HepG2 (cell line): ENCODE measurements at regions not wholly inside any gene's neighbourhood (a gene's known extent, or its start where the extent isn't known, plus 50 kb on each side); places are given as distances from the start of the nearest gene placed in this dataset.
"Not testable (repeated sequence)": the region's sequence is repeated elsewhere in the genome, so short reads cannot be mapped to it uniquely, and the experiment has no call there.

ENCODE experiments used
- ATAC-seq: fragments of 200-7000 bp; cut with Tn5 transposase; 3 replicates; pipeline ENCODE4 v1.9.1; 2020; ENCODE audit warnings: mild to moderate bottlenecking, moderate library complexity
- BruUV-seq: library from RNA; stranded (reverse); fragments of 400-500 nt; replicated peaks from 2 replicates; lab custom pipeline; 2021; lab: Mats Ljungman, UMichigan
- CTCF ChIA-PET: fragments of 300-600 bp; formaldehyde crosslinking; extraction: SDS; loops from one replicate; lab custom pipeline; 2021; ENCODE audit warnings: low total read pairs, inconsistent platforms, low intra/inter-chr PET ratio; lab: Yijun Ruan, JAX
- POLR2A ChIA-PET: fragments of 350-600 bp; sonication (Branson Sonifier 250); formaldehyde crosslinking; loops from one replicate; lab custom pipeline; 2020; ENCODE audit warnings: antibody characterized with exemption, inconsistent platforms; lab: Yijun Ruan, JAX
- DNase-seq: peaks from one replicate; pipeline ENCODE4 v3.0.0-alpha.2; 2015; ENCODE audit warnings: low spot score
- FAIRE-seq: peaks from 3 replicates; lab custom pipeline; 2011; peaks lifted over from hg19 to GRCh38; lab: Jason Lieb, UNC
- H2AFZ ChIP-seq: one replicate; pipeline ENCODE4 v1.6.1; 2011; ENCODE audit warnings: low read length, inconsistent platforms
- H3K27ac ChIP-seq: fragments of 300-600 bp; 3 replicates; pipeline ENCODE4 v1.8.0; 2011; ENCODE audit warnings: mixed run types, mild to moderate bottlenecking, mixed read lengths, low read length, inconsistent platforms; ENCODE audit not compliant: insufficient read depth; ENCODE audit errors: extremely low read length
- H3K27me3 ChIP-seq, 2 experiments: fragments of 200-600 bp in 1 of 2; 2 replicates in 1 of 2; 3 replicates in 1 of 2; pipeline versions ENCODE4 v1.6.0 to v1.8.0; 2011; ENCODE audit warnings: low read length in 2 of 2, mild to moderate bottlenecking in 2 of 2, moderate library complexity in 2 of 2, inconsistent platforms in 1 of 2; ENCODE audit not compliant: insufficient read depth in 2 of 2, control insufficient read depth in 1 of 2
- H3K36me3 ChIP-seq, 2 experiments: fragments of 200-600 bp in 1 of 2; replicated peaks in 1 of 2; 2 replicates in 1 of 2; 3 replicates in 1 of 2; pipeline versions ENCODE4 v1.5.1 to v1.8.0; 2011; ENCODE audit warnings: low read length in 2 of 2, inconsistent platforms in 1 of 2; ENCODE audit not compliant: insufficient read depth in 2 of 2, control insufficient read depth in 1 of 2
- H3K4me1 ChIP-seq: 2 replicates; pipeline ENCODE4 v1.5.1; 2012; ENCODE audit warnings: low read length, inconsistent platforms; ENCODE audit not compliant: insufficient read depth
- H3K4me2 ChIP-seq: 2 replicates; pipeline ENCODE4 v1.6.0; 2011; ENCODE audit warnings: low read depth, low read length, inconsistent platforms
- H3K4me3 ChIP-seq, 3 experiments: fragments of 200-600 bp in 1 of 3; sonication (generic), shearing (Covaris generic) in 1 of 3; replicated peaks in 1 of 3; 2 replicates each; pipeline ENCODE4 v1.5.1; 2011 to 2016; ENCODE audit warnings: low read length in 3 of 3, inconsistent platforms in 2 of 3, low read depth in 2 of 3, mild to moderate bottlenecking in 2 of 3, control low read depth in 1 of 3, mixed read lengths in 1 of 3; ENCODE audit not compliant: insufficient read depth in 1 of 3
- H3K79me2 ChIP-seq: one replicate; pipeline ENCODE4 v1.6.1; 2011; ENCODE audit warnings: low read length, inconsistent platforms; ENCODE audit not compliant: insufficient read depth
- H3K9ac ChIP-seq: 2 replicates; pipeline ENCODE4 v1.6.0; 2011; ENCODE audit warnings: mild to moderate bottlenecking, low read depth, low read length, inconsistent platforms; ENCODE audit not compliant: insufficient read depth
- H3K9me3 ChIP-seq: 2 replicates; pipeline ENCODE4 v1.5.1; 2012; ENCODE audit warnings: mild to moderate bottlenecking, low read length
- H4K20me1 ChIP-seq: 2 replicates; pipeline ENCODE4 v1.6.0; 2011; ENCODE audit warnings: inconsistent platforms, mild to moderate bottlenecking, low read length, moderate library complexity; ENCODE audit not compliant: insufficient read depth
- HOXA3 ChIP-seq: sonication (generic); formaldehyde crosslinking; IDR thresholded peaks from 2 replicates; pipeline ENCODE4 v1.5.0; 2020; ENCODE audit warnings: missing genetic modification reagents
- LCORL ChIP-seq, 2 experiments: fragments of 450-650 bp in 1 of 2; sonication (generic) in 1 of 2; formaldehyde crosslinking in 1 of 2; IDR thresholded peaks; 2 replicates each; pipeline versions ENCODE4 v1.5.0 to v1.6.1; 2017 to 2020; ENCODE audit warnings: antibody characterized with exemption in 1 of 2, missing genetic modification reagents in 1 of 2
- SRSF1 ChIP-seq: fragments of 200-400 bp; formaldehyde crosslinking; optimal IDR thresholded peaks from 2 replicates; pipeline ENCODE3; 2017; ENCODE audit warnings: mild to moderate bottlenecking, low read depth, low read length, moderate library complexity
- ZNF777 ChIP-seq: sonication (generic); formaldehyde crosslinking; IDR thresholded peaks from 2 replicates; pipeline ENCODE4 v1.4.0; 2020; ENCODE audit warnings: missing genetic modification reagents
- WGBS: methylation state at CpG from one replicate; pipeline ENCODE4 v1.1.6; 2017; ENCODE audit warnings: low lambda C conversion rate; 5-methylcytosine and 5-hydroxymethylcytosine counted together
- in situ Hi-C: cut with HindIII; loops from 2 replicates; pipeline ENCODE4 v1.10.0; 2017; ENCODE audit warnings: low pct_unique_long_range_greater_than_20kb; ENCODE audit not compliant: extremely low pct_ligation_motif_present
- intact Hi-C: fragments of 100-400 bp; cut with micrococcal nuclease; formaldehyde crosslinking; loops from one replicate; pipeline ENCODE4 v1.10.0; 2022; ENCODE audit not compliant: unreplicated experiment
- TF ChIP-seq, protein P1 (sequence below): sonication (generic); formaldehyde crosslinking; IDR thresholded peaks from 2 replicates; pipeline ENCODE4 v1.5.0; 2020; ENCODE audit warnings: mild to moderate bottlenecking, missing genetic modification reagents, borderline replicate concordance
- TF ChIP-seq, protein P2 (sequence below): sonication (generic); formaldehyde crosslinking; IDR thresholded peaks from 2 replicates; pipeline ENCODE4 v1.4.0; 2020; ENCODE audit warnings: missing genetic modification reagents, borderline replicate concordance
- TF ChIP-seq, protein P3 (sequence below): sonication (generic); formaldehyde crosslinking; IDR thresholded peaks from 2 replicates; pipeline ENCODE4 v1.5.0; 2020; ENCODE audit warnings: missing genetic modification reagents, mild to moderate bottlenecking, borderline replicate concordance

DNA sequence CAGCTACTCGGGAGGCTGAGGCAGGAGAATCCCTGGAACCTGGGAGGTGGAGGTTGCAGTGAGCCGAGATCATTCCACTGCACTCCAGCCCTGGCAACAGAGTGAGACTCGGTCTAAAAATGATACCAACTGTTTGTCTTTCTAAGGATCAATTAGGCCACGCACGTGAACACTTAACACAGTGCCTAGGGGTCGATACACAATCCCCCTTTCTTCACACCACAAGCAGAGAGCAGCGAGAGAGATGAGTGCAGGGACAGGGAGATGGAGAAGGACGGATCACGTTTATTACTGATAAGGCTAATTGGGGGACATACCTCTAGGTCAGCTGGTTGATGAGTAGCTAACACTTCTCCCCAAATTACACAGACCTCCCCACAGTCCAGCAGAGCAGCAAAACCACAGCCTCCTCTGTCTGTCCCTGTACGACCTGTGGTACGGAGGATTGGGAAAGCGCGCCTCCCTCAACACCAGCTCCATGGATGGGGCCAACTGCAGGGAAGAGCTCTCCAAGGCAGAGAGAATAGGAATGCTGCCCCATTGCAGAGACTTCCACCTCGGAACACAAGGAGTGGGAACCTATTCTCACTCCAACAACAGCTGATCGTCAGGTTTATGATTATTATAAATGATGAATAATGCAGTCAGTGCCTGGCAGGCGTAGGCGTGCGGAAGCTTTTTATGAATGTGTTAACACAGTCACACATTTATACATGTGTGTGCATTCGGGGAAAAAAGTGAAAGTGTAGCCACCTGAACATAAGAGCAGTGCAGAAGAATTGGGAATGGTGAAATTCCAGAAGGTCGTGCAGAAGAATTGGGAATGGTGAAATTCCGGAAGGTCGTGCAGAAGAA, 155.1 kb downstream of the C16orf95 start (continued):
- TF ChIP-seq, protein P1, sequence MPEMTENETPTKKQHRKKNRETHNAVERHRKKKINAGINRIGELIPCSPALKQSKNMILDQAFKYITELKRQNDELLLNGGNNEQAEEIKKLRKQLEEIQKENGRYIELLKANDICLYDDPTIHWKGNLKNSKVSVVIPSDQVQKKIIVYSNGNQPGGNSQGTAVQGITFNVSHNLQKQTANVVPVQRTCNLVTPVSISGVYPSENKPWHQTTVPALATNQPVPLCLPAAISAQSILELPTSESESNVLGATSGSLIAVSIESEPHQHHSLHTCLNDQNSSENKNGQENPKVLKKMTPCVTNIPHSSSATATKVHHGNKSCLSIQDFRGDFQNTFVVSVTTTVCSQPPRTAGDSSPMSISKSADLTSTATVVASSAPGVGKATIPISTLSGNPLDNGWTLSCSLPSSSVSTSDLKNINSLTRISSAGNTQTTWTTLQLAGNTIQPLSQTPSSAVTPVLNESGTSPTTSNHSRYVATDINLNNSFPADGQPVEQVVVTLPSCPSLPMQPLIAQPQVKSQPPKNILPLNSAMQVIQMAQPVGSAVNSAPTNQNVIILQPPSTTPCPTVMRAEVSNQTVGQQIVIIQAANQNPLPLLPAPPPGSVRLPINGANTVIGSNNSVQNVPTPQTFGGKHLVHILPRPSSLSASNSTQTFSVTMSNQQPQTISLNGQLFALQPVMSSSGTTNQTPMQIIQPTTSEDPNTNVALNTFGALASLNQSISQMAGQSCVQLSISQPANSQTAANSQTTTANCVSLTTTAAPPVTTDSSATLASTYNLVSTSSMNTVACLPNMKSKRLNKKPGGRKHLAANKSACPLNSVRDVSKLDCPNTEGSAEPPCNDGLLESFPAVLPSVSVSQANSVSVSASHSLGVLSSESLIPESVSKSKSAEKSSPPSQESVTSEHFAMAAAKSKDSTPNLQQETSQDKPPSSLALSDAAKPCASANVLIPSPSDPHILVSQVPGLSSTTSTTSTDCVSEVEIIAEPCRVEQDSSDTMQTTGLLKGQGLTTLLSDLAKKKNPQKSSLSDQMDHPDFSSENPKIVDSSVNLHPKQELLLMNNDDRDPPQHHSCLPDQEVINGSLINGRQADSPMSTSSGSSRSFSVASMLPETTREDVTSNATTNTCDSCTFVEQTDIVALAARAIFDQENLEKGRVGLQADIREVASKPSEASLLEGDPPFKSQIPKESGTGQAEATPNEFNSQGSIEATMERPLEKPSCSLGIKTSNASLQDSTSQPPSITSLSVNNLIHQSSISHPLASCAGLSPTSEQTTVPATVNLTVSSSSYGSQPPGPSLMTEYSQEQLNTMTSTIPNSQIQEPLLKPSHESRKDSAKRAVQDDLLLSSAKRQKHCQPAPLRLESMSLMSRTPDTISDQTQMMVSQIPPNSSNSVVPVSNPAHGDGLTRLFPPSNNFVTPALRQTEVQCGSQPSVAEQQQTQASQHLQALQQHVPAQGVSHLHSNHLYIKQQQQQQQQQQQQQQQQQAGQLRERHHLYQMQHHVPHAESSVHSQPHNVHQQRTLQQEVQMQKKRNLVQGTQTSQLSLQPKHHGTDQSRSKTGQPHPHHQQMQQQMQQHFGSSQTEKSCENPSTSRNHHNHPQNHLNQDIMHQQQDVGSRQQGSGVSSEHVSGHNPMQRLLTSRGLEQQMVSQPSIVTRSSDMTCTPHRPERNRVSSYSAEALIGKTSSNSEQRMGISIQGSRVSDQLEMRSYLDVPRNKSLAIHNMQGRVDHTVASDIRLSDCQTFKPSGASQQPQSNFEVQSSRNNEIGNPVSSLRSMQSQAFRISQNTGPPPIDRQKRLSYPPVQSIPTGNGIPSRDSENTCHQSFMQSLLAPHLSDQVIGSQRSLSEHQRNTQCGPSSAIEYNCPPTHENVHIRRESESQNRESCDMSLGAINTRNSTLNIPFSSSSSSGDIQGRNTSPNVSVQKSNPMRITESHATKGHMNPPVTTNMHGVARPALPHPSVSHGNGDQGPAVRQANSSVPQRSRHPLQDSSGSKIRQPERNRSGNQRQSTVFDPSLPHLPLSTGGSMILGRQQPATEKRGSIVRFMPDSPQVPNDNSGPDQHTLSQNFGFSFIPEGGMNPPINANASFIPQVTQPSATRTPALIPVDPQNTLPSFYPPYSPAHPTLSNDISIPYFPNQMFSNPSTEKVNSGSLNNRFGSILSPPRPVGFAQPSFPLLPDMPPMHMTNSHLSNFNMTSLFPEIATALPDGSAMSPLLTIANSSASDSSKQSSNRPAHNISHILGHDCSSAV (CRISPR knock-in tag), result no peak
- no peak for TF ChIP-seq LCORL (IDR thresholded peaks at IDR 0.05)
- no peak for TF ChIP-seq LCORL (CRISPR knock-in tag; IDR thresholded peaks at IDR 0.05)
- TF ChIP-seq, protein P2, sequence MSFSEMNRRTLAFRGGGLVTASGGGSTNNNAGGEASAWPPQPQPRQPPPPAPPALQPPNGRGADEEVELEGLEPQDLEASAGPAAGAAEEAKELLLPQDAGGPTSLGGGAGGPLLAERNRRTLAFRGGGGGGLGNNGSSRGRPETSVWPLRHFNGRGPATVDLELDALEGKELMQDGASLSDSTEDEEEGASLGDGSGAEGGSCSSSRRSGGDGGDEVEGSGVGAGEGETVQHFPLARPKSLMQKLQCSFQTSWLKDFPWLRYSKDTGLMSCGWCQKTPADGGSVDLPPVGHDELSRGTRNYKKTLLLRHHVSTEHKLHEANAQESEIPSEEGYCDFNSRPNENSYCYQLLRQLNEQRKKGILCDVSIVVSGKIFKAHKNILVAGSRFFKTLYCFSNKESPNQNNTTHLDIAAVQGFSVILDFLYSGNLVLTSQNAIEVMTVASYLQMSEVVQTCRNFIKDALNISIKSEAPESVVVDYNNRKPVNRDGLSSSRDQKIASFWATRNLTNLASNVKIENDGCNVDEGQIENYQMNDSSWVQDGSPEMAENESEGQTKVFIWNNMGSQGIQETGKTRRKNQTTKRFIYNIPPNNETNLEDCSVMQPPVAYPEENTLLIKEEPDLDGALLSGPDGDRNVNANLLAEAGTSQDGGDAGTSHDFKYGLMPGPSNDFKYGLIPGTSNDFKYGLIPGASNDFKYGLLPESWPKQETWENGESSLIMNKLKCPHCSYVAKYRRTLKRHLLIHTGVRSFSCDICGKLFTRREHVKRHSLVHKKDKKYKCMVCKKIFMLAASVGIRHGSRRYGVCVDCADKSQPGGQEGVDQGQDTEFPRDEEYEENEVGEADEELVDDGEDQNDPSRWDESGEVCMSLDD (CRISPR knock-in tag), result no peak
- no peak for TF ChIP-seq ZNF777 (CRISPR knock-in tag)
- TF ChIP-seq HOXA3, result no peak
- no peak for TF ChIP-seq SRSF1
- TF ChIP-seq, protein P3, sequence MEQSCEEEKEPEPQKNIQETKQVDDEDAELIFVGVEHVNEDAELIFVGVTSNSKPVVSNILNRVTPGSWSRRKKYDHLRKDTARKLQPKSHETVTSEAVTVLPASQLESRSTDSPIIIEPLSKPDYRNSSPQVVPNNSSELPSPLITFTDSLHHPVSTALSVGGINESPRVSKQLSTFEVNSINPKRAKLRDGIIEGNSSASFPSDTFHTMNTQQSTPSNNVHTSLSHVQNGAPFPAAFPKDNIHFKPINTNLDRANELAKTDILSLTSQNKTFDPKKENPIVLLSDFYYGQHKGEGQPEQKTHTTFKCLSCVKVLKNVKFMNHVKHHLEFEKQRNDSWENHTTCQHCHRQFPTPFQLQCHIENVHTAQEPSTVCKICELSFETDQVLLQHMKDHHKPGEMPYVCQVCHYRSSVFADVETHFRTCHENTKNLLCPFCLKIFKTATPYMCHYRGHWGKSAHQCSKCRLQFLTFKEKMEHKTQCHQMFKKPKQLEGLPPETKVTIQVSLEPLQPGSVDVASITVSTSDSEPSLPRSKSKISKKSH, result no peak

DNA sequence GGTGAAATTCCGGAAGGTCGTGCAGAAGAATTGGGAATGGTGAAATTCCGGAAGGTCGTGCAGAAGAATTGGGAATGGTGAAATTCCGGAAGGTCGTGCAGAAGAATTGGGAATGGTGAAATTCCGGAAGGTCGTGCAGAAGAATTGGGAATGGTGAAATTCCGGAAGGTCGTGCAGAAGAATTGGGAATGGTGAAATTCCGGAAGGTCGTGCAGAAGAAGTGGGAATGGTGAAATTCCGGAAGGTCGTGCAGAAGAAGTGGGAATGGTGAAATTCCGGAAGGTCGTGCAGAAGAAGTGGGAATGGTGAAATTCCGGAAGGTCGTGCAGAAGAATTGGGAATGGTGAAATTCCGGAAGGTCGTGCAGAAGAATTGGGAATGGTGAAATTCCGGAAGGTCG, 154.4 kb downstream of the C16orf95 start:
- H3K4me1 ChIP-seq, ATAC-seq, H3K27ac ChIP-seq, BruUV-seq, DNase-seq, H3K79me2 ChIP-seq, H2AFZ ChIP-seq, H3K4me2 ChIP-seq, POLR2A ChIA-PET, H3K9me3 ChIP-seq, H3K4me3 ChIP-seq, in situ Hi-C loops, CTCF ChIA-PET, H3K36me3 ChIP-seq, intact Hi-C loops, FAIRE-seq, H4K20me1 ChIP-seq, H3K9ac ChIP-seq: not testable (repeated sequence)
- 72% methylated on average over 22 of the region's 22 CpGs for WGBS
- peaks cover 4 to 24% of the 10 kb centered on the region in 2 experiments for H3K27me3 ChIP-seq
